SK-N-SH treated with all-trans-retinoic acid at 6 μM for 48 hours (cell line): ENCODE measurements at regions not wholly inside any gene's neighbourhood (a gene's known extent, or its start where the extent isn't known, plus 50 kb on each side); places are given as distances from the start of the nearest gene placed in this dataset.

Experiments used
- ATAC-seq: fragments of 200-7000 bp; cut with Tn5 transposase; 3 replicates; pipeline ENCODE4 v1.9.1; 2020; ENCODE audit warnings: mild to moderate bottlenecking, moderate library complexity
- ARNTL ChIP-seq: fragments of 450-650 bp; formaldehyde crosslinking; IDR thresholded peaks from 2 replicates; pipeline ENCODE4 v1.5.0; 2020; ENCODE audit warnings: low read depth, mild to moderate bottlenecking, moderate library complexity, borderline replicate concordance
- BACH2 ChIP-seq: fragments of 250-450 bp; sonication (Bioruptor Pico); IDR thresholded peaks from 2 replicates; pipeline ENCODE4 v1.9.0; 2021; ENCODE audit warnings: mild to moderate bottlenecking, borderline replicate concordance
- CSDC2 ChIP-seq: fragments of 250-450 bp; sonication (Bioruptor Pico); IDR thresholded peaks from 2 replicates; pipeline ENCODE4 v1.5.0; 2020; ENCODE audit warnings: mild to moderate bottlenecking, moderate library complexity
- CSRNP3 ChIP-seq: fragments of 250-450 bp; sonication (Bioruptor Pico); IDR thresholded peaks from 2 replicates; pipeline ENCODE4 v1.5.1; 2021; ENCODE audit warnings: mild to moderate bottlenecking, moderate library complexity
- ESRRG ChIP-seq: fragments of 250-450 bp; sonication (Bioruptor Pico); IDR thresholded peaks from 2 replicates; pipeline ENCODE4 v1.6.1; 2021; ENCODE audit warnings: mild to moderate bottlenecking
- GLIS3 ChIP-seq: fragments of 250-450 bp; sonication (Bioruptor Pico); IDR thresholded peaks from 2 replicates; pipeline ENCODE4 v1.5.0; 2020; ENCODE audit warnings: mild to moderate bottlenecking, moderate library complexity
- OSR1 ChIP-seq: fragments of 250-450 bp; sonication (Bioruptor Pico); IDR thresholded peaks from 2 replicates; pipeline ENCODE4 v1.8.0; 2022; ENCODE audit warnings: moderate library complexity, mild to moderate bottlenecking, inconsistent platforms
- PPARA ChIP-seq: fragments of 250-450 bp; sonication (Bioruptor Pico); IDR thresholded peaks from 2 replicates; pipeline ENCODE4 v1.5.0; 2020; ENCODE audit warnings: mild to moderate bottlenecking, borderline replicate concordance
- RARB ChIP-seq: fragments of 250-450 bp; sonication (Bioruptor Pico); IDR thresholded peaks from 2 replicates; pipeline ENCODE4 v1.8.0; 2021; ENCODE audit warnings: mild to moderate bottlenecking, moderate library complexity
- SNAI2 ChIP-seq: fragments of 250-450 bp; sonication (Bioruptor Pico); IDR thresholded peaks from 2 replicates; pipeline ENCODE4 v1.5.0; 2020; ENCODE audit warnings: mild to moderate bottlenecking, moderate library complexity
- TCF4 ChIP-seq: fragments of 250-450 bp; sonication (Bioruptor Pico); IDR thresholded peaks from 2 replicates; pipeline ENCODE4 v1.8.0; 2021; ENCODE audit warnings: mild to moderate bottlenecking, moderate library complexity, borderline replicate concordance
- TOX ChIP-seq: fragments of 250-450 bp; sonication (Bioruptor Pico); IDR thresholded peaks from 2 replicates; pipeline ENCODE4 v1.8.0; 2021; ENCODE audit warnings: mild to moderate bottlenecking, moderate library complexity, borderline replicate concordance
- TSHZ2 ChIP-seq: fragments of 250-450 bp; sonication (Bioruptor Pico); IDR thresholded peaks from 2 replicates; pipeline ENCODE4 v1.5.0; 2020; ENCODE audit warnings: mild to moderate bottlenecking, moderate library complexity
- ZC3H10 ChIP-seq: fragments of 250-450 bp; sonication (Bioruptor Pico); IDR thresholded peaks from 2 replicates; pipeline ENCODE4 v1.5.1; 2021; ENCODE audit warnings: mild to moderate bottlenecking, moderate library complexity
- ZFP3 ChIP-seq: fragments of 250-450 bp; sonication (Bioruptor Pico); IDR thresholded peaks from 2 replicates; pipeline ENCODE4 v1.5.0; 2020; ENCODE audit warnings: mild to moderate bottlenecking, moderate library complexity
- ZFP30 ChIP-seq: fragments of 450-650 bp; formaldehyde crosslinking; IDR thresholded peaks from 2 replicates; pipeline ENCODE4 v1.5.0; 2022; ENCODE audit warnings: mild to moderate bottlenecking, moderate library complexity
- ZNF565 ChIP-seq: fragments of 450-650 bp; formaldehyde crosslinking; conservative IDR thresholded peaks from 2 replicates; pipeline ENCODE4 v1.5.0; 2020; ENCODE audit warnings: low read depth, mild to moderate bottlenecking, moderate library complexity
- ZNF70 ChIP-seq: fragments of 450-650 bp; formaldehyde crosslinking; IDR thresholded peaks from 2 replicates; pipeline ENCODE4 v1.5.0; 2020; ENCODE audit warnings: mild to moderate bottlenecking, moderate library complexity
- ZNF8 ChIP-seq: fragments of 450-650 bp; formaldehyde crosslinking; IDR thresholded peaks from 2 replicates; pipeline ENCODE4 v1.5.0; 2020; ENCODE audit warnings: mild to moderate bottlenecking, moderate library complexity
- TF ChIP-seq, protein P1 (sequence below): fragments of 250-450 bp; sonication (Bioruptor Pico); IDR thresholded peaks from 2 replicates; pipeline ENCODE4 v1.8.0; 2020; ENCODE audit warnings: mild to moderate bottlenecking, moderate library complexity, borderline replicate concordance
- TF ChIP-seq, protein P2 (sequence below): fragments of 250-450 bp; sonication (Bioruptor Pico); IDR thresholded peaks from 2 replicates; pipeline ENCODE4 v1.5.1; 2020; ENCODE audit warnings: low read depth, mild to moderate bottlenecking, moderate library complexity

DNA sequence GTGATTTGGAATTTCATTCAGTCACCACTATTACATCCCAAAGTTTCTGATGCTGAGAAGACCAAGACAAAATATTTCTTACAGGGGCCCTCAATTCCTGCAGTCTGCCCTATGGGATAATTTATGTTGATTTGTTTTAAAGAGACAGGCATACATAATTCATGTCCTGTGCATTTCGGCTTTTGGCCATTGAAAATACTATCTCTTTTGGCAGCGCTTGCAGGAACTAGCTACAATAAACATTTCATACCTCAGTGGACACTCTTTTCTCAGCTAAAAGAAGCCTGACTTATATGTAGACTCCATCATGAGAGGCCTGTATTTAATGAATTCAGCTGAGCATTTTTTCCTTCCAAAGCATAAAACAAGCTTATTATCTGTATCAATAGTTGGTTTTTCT lies 451.9 kb upstream of the C9orf72 start:
- no peak for TF ChIP-seq OSR1 (CRISPR knock-in tag)
- no peak for TF ChIP-seq ARNTL (CRISPR knock-in tag)
- TF ChIP-seq, protein P1, sequence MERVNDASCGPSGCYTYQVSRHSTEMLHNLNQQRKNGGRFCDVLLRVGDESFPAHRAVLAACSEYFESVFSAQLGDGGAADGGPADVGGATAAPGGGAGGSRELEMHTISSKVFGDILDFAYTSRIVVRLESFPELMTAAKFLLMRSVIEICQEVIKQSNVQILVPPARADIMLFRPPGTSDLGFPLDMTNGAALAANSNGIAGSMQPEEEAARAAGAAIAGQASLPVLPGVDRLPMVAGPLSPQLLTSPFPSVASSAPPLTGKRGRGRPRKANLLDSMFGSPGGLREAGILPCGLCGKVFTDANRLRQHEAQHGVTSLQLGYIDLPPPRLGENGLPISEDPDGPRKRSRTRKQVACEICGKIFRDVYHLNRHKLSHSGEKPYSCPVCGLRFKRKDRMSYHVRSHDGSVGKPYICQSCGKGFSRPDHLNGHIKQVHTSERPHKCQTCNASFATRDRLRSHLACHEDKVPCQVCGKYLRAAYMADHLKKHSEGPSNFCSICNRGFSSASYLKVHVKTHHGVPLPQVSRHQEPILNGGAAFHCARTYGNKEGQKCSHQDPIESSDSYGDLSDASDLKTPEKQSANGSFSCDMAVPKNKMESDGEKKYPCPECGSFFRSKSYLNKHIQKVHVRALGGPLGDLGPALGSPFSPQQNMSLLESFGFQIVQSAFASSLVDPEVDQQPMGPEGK (CRISPR knock-in tag) = no peak
- TF ChIP-seq BACH2 = no peak
- TF ChIP-seq ZNF565 = no peak
- TF ChIP-seq GLIS3 = no peak
- TF ChIP-seq ESRRG (CRISPR knock-in tag) = no peak
- TF ChIP-seq ZNF70 (CRISPR knock-in tag) = no peak
- TF ChIP-seq ZNF8 = no peak
- no peak for TF ChIP-seq RARB
- no peak for TF ChIP-seq PPARA
- ATAC-seq = no peak

GRCh38 chr9:28031521-28032267 lies 458.4 kb upstream of the C9orf72 start:
- TF ChIP-seq TSHZ2 (no peak), CSDC2 (no peak), CSRNP3 (CRISPR knock-in tag) (no peak), RARB (no peak), ZFP3 (CRISPR knock-in tag) (no peak)
- TF ChIP-seq, protein P2, sequence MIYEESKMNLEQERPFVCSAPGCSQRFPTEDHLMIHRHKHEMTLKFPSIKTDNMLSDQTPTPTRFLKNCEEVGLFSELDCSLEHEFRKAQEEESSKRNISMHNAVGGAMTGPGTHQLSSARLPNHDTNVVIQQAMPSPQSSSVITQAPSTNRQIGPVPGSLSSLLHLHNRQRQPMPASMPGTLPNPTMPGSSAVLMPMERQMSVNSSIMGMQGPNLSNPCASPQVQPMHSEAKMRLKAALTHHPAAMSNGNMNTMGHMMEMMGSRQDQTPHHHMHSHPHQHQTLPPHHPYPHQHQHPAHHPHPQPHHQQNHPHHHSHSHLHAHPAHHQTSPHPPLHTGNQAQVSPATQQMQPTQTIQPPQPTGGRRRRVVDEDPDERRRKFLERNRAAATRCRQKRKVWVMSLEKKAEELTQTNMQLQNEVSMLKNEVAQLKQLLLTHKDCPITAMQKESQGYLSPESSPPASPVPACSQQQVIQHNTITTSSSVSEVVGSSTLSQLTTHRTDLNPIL (CRISPR knock-in tag) = no peak
- ATAC-seq = no peak

- no peak for TF ChIP-seq TCF4
- no peak for TF ChIP-seq ZNF70 (CRISPR knock-in tag)
- TF ChIP-seq CSDC2 = no peak
- TF ChIP-seq, protein P1 (CRISPR knock-in tag) = no peak
- TF ChIP-seq ZC3H10 (CRISPR knock-in tag) = no peak
- ATAC-seq = no peak; the same call in 2 of the 3 replicates
These were observed 458.9 kb upstream of the C9orf72 start for GRCh38 chr9:28032268-28032590.

GRCh38 chr9:28034242-28034641 lies 461.0 kb upstream of the C9orf72 start:
- no peak for ATAC-seq
- TF ChIP-seq TCF4 = no peak
- TF ChIP-seq TOX = no peak
- TF ChIP-seq CSRNP3 (CRISPR knock-in tag) = no peak
- no peak for TF ChIP-seq ZNF565
- TF ChIP-seq OSR1 (CRISPR knock-in tag) = no peak
- TF ChIP-seq ZNF70 (CRISPR knock-in tag) = no peak
- TF ChIP-seq SNAI2 = no peak
- TF ChIP-seq BACH2 = no peak
- TF ChIP-seq ZFP30 = no peak
- TF ChIP-seq ZFP3 (CRISPR knock-in tag) = no peak
- TF ChIP-seq ESRRG (CRISPR knock-in tag) = no peak
- TF ChIP-seq, protein P2 (CRISPR knock-in tag) = no peak
- TF ChIP-seq ZNF8 = no peak
